Tibial nerve (tissue), 4 donors: ENCODE measurements at regions not wholly inside any gene's neighbourhood (a gene's known extent, or its start where the extent isn't known, plus 50 kb on each side); places are given as distances from the start of the nearest gene placed in this dataset.

ENCODE experiments used
- DNase-seq, 2 donors: peaks; one replicate each; pipeline ENCODE4 v3.0.0-alpha.2; 2019; ENCODE audit warnings: low spot score in 2 of 2
- H3K27ac ChIP-seq, 4 donors: fragments of 200-600 bp; sonication (generic) in 3 of 4; one replicate each; pipeline ENCODE4 v1.5.1; 2017 to 2019; ENCODE audit warnings: mild to moderate bottlenecking in 1 of 4
- H3K27me3 ChIP-seq, 2 donors: fragments of 200-600 bp; sonication (generic) in 1 of 2; one replicate each; pipeline versions ENCODE4 v1.5.1 to v1.6.0; 2017 to 2019
- H3K36me3 ChIP-seq, 3 donors: fragments of 200-600 bp; sonication (generic); one replicate each; pipeline ENCODE4 v1.5.1; 2018 to 2019
- H3K4me1 ChIP-seq, 4 donors: fragments of 200-600 bp; sonication (generic) in 3 of 4; one replicate each; pipeline ENCODE4 v1.5.1; 2017 to 2019
- H3K4me3 ChIP-seq, 4 donors: fragments of 200-600 bp; sonication (generic) in 3 of 4; one replicate each; pipeline ENCODE4 v1.5.1; 2017 to 2019; ENCODE audit warnings: mild to moderate bottlenecking in 1 of 4, moderate library complexity in 1 of 4
- H3K9me3 ChIP-seq, 4 donors: fragments of 200-600 bp; sonication (generic) in 3 of 4; one replicate each; pipeline ENCODE4 v1.5.1; 2017 to 2019
- EP300 ChIP-seq, 2 donors: sonication (generic); formaldehyde crosslinking; IDR thresholded peaks; one replicate each; pipeline ENCODE4 v1.6.1; 2017; ENCODE audit warnings: antibody characterized with exemption in 2 of 2, mild to moderate bottlenecking in 1 of 2
- POLR2A ChIP-seq, 2 donors: fragments of 450-650 bp; IDR thresholded peaks; one replicate each; pipeline ENCODE4 v1.6.1; 2017; ENCODE audit warnings: antibody characterized with exemption in 2 of 2, mild to moderate bottlenecking in 2 of 2, moderate library complexity in 2 of 2
- WGBS, 2 donors: methylation state at CpG; one replicate each; pipeline ENCODE4 v1.1.5; 2018; 5-methylcytosine and 5-hydroxymethylcytosine counted together
- TF ChIP-seq, protein P1 (sequence below), 5 experiments: fragments of 200-600 bp in 3 of 5; fragments of 450-650 bp in 2 of 5; sonication (generic) in 3 of 5; IDR thresholded peaks; one replicate each; pipeline ENCODE4 v1.5.1; 2016 to 2019; ENCODE audit warnings: antibody characterized with exemption in 5 of 5, mild to moderate bottlenecking in 3 of 5, moderate library complexity in 2 of 5

- 82 to 100% methylated on average over 2 of the region's 2 CpGs for WGBS, 2 donors
Observed at GRCh38 chr7:9955138-9955537, 1018.5 kb upstream of the PHF14 start.

DNA sequence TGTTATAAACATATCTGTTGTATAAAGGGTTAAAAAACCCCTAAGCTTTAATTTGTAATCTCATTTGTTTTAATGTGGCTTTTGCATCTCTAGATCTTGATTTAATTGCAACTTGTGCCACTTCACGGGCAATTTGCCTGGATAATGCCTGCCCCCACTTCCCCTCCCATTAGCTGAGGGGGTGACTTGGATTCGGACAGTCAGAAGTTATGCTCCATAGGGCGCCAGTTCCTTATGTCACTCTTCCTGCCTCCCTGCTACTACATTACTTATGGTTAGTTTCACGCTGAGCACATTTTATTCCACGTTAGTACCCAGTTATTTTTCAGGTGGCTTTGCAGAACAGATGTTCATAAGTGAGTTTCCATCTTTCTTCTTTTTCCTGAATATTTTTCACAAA is 1015.2 kb upstream of the PHF14 start:
- Histone ChIP-seq H3K27me3 (no peaks in the 10 kb centered on the region), H3K36me3 (no peaks in the 10 kb centered on the region), H3K9me3 (no peaks in the 10 kb centered on the region), H3K4me3 (no peak overlapping the region), H3K27ac (no peak overlapping the region), H3K4me1 (no peaks in the 10 kb centered on the region)
- no peak for DNase-seq
- 47 to 63% methylated on average over 5 of the region's 5 CpGs for WGBS, 2 donors
- no peak for TF ChIP-seq EP300 (IDR thresholded peaks at IDR 0.05)
- TF ChIP-seq POLR2A (IDR thresholded peaks at IDR 0.05): no peak

More at GRCh38 chr7:9955138-9955537, 1018.5 kb upstream of the PHF14 start:
- Histone ChIP-seq H3K36me3 (no peaks in the 10 kb centered on the region), H3K4me3 (no peak overlapping the region), H3K27ac (no peak overlapping the region), H3K9me3 (no peaks in the 10 kb centered on the region), H3K27me3 (no peaks in the 10 kb centered on the region), H3K4me1 (peaks cover 0 to 2% (median 0%) of the 10 kb centered on the region in 4 donors)
- DNase-seq: no peak
- no peak for TF ChIP-seq EP300 (IDR thresholded peaks at IDR 0.05)
- TF ChIP-seq, protein P1, sequence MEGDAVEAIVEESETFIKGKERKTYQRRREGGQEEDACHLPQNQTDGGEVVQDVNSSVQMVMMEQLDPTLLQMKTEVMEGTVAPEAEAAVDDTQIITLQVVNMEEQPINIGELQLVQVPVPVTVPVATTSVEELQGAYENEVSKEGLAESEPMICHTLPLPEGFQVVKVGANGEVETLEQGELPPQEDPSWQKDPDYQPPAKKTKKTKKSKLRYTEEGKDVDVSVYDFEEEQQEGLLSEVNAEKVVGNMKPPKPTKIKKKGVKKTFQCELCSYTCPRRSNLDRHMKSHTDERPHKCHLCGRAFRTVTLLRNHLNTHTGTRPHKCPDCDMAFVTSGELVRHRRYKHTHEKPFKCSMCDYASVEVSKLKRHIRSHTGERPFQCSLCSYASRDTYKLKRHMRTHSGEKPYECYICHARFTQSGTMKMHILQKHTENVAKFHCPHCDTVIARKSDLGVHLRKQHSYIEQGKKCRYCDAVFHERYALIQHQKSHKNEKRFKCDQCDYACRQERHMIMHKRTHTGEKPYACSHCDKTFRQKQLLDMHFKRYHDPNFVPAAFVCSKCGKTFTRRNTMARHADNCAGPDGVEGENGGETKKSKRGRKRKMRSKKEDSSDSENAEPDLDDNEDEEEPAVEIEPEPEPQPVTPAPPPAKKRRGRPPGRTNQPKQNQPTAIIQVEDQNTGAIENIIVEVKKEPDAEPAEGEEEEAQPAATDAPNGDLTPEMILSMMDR (IDR thresholded peaks at IDR 0.05): no peak
- TF ChIP-seq POLR2A (IDR thresholded peaks at IDR 0.05): no peak

GRCh38 chr7:9960460-9960859 is 1013.2 kb upstream of the PHF14 start:
- no peak overlapping the region for H3K27ac ChIP-seq
- H3K4me3 ChIP-seq: no peak overlapping the region
- DNase-seq: no peak
- no peaks in the 10 kb centered on the region for H3K4me1 ChIP-seq
- no peaks in the 10 kb centered on the region for H3K9me3 ChIP-seq
- H3K36me3 ChIP-seq: no peaks in the 10 kb centered on the region
- 53 to 60% methylated on average over 3 of the region's 3 CpGs for WGBS, 2 donors
- TF ChIP-seq EP300 (IDR thresholded peaks at IDR 0.05): no peak
- TF ChIP-seq, protein P1 (IDR thresholded peaks at IDR 0.05): no peak
- no peak for TF ChIP-seq POLR2A (IDR thresholded peaks at IDR 0.05)
- no peaks in the 10 kb centered on the region for H3K27me3 ChIP-seq

DNA sequence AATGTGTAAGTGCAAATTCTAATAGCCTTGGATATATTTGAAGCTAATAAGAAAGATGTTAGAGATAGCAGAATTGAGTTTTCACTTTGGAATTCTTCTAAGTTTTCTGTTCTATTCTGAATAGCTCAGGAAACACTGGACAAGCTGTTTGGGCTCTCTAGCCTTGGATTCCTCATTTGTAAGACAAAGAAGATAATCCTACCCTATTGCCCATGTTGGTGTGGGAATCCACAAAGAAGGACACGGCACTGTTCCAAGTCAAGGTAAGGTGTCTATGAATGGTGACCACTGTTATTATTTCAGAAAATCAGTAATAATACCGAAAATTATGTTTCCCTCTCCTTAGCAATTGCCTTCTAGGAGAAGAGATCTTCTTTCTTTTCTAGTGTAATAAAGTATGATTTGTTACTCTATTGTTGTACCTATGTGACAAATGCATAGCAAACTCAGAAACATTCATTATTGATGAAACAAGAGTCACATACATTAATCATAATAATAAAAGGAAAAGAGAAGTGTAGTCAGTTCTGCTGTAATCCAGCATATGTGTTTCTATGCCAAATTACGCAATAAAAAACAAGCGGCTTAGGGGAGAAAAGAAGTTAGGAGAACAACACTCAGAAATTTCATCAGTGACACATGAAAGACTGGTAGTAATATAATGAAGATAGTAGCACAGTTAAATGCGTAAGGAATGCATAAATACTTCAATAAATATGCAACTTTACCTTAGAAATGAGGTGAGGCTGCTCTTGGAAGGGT is 1012.3 kb upstream of the PHF14 start:
- Histone ChIP-seq H3K4me3 (no peak overlapping the region), H3K27me3 (no peaks in the 10 kb centered on the region), H3K9me3 (no peaks in the 10 kb centered on the region), H3K27ac (no peak overlapping the region), H3K36me3 (no peaks in the 10 kb centered on the region), H3K4me1 (no peaks in the 10 kb centered on the region)
- TF ChIP-seq EP300 (IDR thresholded peaks at IDR 0.05): no peak
- TF ChIP-seq, protein P1 (IDR thresholded peaks at IDR 0.05): no peak
- no peak for TF ChIP-seq POLR2A (IDR thresholded peaks at IDR 0.05)
- WGBS, 2 donors: 86 to 91% methylated on average over 5 of the region's 5 CpGs
- DNase-seq: no peak

DNA sequence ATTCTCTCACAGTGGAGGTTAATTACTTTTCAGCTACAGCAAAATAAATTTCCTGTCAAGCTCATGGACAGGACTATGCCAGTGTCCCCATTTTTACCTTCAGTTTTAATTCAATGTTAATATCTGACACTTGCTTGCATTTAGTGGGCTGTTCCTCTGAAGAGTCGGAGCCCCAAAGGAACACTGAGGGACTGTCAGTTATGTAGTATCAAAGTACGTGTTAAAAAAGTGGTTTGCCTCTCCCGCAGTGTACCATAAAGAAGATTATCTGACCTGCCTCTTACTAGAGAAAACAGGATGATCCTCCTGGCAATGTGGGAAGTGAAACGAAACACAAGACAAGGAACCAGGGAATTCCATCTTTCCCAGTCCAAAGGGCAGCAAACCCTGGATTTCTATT is 1010.9 kb upstream of the PHF14 start:
- TF ChIP-seq EP300 (IDR thresholded peaks at IDR 0.05): no peak
- TF ChIP-seq, protein P1 (IDR thresholded peaks at IDR 0.05): no peak
- TF ChIP-seq POLR2A (IDR thresholded peaks at IDR 0.05): no peak
- Histone ChIP-seq H3K4me3 (no peak overlapping the region), H3K4me1 (no peaks in the 10 kb centered on the region), H3K9me3 (no peaks in the 10 kb centered on the region), H3K27me3 (no peaks in the 10 kb centered on the region), H3K36me3 (no peaks in the 10 kb centered on the region), H3K27ac (no peak overlapping the region)
- 65 to 67% methylated on average over 4 of the region's 4 CpGs for WGBS, 2 donors
- DNase-seq: no peak
